HL-60/S4 (cell line): ENCODE measurements at regions not wholly inside any gene's neighbourhood (a gene's known extent, or its start where the extent isn't known, plus 50 kb on each side); places are given as distances from the start of the nearest gene placed in this dataset.
"Not testable (repeated sequence)": the region's sequence is repeated elsewhere in the genome, so short reads cannot be mapped to it uniquely, and the experiment has no call there.

Experiments used
- in situ Hi-C: fragments of 300-500 bp; cut with MboI; formaldehyde crosslinking; loops from 2 replicates; pipeline ENCODE4 v1.14.3; 2022; ENCODE audit warnings: low sequenced_read_pairs

DNA sequence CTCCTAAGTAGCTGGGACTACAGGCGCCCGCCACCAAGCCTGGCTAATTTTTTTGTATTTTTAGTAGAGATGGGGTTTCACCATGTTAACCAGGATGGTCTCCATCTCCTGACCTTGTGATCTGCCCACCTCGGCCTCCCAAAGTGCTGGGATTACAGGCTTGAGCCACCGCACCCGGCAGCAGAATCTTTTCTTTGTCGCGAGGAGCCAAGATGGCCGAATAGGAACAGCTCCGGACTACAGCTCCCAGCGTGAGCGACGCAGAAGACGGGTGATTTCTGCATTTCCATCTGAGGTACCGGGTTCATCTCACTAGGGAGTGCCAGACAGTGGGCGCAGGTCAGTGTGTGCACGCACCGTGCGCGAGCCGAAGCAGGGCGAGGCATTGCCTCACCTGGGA lies 112.3 kb upstream of the ITGA6 start:
- in situ Hi-C loops: not testable (repeated sequence)

DNA sequence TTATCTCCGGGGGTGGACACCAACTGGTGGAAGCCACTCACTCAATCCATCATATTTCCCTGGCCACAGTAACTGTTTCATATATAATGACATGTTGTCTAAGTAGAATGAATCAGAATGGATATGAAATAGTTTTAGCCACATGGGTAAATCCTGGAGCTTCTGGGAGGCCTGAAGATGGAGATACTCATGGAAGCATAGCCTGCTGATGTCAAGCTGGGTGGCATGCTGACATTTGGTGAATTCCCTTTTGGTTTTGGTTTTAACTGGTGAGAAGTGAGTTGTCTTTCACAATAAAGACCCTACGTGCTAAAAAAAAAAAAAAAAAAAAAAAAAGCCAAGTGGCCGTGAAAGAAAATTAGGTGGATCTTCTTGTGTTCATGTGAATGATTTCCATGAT lies 105.3 kb upstream of the ITGA6 start:
- in situ Hi-C loops: no loop called here

DNA sequence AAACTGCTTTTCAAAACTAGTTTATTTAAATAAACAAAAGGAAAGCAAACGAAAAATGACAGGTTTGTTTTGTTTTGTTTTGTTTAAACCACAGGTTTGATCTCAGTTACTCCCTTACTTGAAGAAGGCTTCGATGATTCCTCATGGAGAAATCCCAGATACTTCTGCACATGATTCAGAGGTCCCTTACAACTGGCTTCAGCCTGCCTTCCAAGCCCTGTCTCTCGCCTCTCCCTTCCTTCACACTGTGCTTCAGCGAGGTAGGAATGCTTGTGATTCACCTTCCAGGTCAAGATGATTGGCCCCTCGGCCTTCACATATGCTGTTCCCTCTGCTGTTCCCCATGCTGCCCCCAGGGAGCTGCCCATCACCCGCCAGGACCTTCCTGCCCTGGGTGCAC lies 104.1 kb upstream of the ITGA6 start:
- in situ Hi-C loops: no loop called here

DNA sequence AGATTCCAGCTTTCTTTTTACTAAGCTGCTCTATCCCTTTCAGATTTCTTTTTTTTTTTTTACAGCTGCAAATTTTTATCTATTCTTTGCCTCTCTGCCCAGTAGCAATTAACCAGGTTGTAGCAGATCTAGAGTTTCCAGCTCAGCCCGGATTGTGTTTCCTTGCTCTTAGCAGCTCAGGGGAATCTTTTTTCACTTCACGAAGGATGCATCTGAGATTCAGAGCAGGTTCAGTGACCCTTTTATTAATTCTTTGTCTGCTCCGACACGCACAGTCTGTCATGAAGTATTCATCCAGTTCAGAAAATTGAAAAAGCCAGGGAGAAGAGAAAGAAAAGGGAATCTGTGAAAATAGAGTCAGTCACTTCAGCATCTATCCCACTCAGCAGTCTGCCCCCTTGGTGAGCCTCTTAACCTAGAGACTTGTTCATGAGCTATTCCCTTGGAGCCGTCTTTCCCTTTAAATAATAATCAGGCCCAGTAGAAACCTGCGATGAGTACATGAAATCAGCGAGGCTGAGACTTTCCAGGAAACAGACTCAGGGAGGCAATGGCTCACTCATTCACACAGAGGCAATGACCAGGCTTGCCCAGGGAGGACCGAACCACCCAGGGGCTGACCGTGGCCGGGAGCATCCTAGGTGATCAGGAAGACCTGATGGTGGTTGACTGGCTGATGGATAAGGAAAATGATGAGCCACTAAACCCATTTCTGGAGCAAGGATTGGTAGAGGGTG lies 103.4 kb upstream of the ITGA6 start:
- in situ Hi-C loops: no loop called here

DNA sequence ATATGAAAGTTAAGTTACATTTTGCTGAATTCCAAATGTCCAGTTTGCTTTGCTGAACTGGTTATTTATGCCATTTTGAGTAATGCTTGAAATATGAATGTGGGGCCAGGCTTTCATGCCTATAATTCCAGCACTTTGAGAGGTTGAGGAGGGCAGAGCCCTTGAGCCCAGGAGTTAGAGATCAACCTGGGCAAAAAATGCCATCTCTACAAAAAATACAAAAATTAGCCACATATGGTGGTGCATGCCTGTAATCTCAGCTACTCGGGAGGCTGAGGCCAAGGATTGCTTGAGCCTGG lies 101.2 kb upstream of the ITGA6 start:
- in situ Hi-C loops: no loop called here

DNA sequence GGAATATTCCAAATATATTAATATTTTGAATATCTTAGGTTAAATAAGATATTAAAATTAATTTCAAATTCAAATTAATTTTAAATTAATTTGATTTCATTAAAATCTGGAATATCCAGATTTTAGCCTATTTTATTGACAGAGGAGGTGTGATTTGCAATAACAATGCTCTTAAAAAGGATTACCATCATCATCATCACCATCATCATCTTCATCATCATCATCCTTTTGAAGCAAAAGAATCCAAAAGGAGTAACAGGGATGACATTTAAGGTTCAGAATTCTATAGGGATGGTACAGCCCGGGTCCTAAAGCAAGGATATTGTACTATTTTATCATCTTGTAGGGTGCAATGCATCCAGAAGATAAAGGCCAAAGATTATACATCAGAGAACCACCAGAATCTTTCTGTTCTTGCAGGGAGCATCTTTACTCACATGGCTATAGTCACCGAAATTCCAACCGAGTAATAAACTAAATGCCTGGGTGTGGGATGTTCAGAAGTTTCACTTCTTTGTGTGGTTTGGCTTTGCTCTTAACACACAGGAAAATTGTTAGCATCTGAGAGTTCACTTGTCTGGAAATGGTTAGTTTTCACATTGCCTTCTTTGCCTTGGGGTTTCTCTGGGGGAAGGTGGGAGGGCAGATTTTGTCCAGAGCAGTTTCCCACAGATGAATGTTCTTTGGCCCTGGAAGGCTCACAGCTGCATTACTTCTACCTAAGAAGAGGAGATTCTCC lies 99.1 kb upstream of the ITGA6 start:
- in situ Hi-C loops: no loop called here

DNA sequence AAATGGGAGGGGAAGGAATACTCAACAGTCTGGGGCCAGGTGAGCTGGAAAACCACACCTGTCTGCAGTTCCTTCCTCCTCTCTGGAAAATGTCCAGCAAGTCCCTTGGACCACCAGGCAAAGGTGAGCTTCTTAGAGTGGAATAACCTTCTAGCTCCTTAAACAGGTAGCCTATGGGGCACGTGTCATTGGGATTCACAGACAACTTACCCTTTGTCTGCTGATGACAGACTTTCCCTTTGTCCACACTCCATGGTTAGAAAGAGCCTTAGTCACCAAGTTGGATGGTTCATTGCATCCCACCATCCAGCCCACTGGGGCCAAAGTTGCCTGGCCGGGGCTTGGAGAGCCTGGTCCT lies 98.0 kb upstream of the ITGA6 start:
- in situ Hi-C loops: no loop called here

DNA sequence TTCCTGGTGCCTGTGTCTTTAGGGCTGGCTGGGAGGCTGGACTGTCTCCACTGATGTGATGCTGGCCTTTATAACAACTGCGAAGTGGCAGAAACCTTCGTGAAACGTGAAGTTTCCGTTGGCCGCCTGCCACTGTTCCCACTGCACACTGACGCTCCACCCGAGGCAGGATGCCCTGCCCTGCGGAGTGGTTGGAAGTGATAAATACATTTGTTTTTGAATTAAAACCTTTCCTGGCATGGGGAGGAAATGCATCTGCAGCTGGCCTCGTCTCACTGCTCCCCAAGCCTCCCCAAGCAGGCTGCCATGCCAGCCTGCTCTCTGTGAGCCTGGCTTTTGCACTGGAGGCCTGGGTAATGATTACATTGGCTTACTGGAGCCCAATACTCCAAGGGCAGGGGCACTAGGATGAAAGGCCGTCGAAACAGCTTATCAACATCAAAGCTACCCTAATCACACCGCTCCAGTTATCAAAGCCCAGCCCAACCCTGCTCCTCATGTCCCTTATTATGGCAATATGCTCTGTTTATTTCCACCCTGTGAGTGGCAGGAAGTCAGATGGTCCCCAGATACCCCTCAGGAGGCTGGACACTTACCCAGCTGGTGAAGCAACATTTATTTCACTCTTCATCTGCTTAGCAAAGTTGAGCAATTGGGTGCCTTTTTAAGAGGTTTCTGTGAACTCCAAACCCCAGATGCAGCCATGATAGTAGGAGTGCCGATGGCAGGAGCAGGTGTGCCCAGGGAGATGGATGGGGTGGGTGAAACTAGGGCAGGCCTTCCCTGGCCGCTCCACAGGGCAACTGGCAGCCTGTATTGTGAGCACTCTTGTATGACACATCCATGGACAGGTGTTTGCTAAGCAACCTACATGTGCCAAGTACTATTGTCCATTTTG lies 97.4 kb upstream of the ITGA6 start:
- in situ Hi-C loops: no loop called here

DNA sequence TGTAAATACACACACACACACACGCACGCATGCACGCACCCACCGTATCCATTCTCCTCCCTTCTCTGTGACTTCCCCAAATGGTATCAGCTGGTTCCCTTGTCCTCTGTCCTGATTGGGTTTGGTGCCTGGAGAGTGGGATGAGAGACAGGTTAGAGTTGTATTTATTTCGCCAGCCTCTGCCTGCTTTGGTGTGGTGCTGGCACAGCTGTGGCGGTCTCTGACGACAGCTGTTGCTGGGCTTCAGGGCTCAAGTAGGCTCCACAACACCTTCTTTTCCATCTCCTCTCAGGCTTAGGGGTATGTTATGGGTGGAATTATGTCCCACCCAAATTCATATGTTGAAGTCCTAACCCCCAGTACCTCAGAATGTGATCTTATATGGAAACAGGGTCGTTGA lies 94.9 kb upstream of the ITGA6 start:
- in situ Hi-C loops: no loop called here

DNA sequence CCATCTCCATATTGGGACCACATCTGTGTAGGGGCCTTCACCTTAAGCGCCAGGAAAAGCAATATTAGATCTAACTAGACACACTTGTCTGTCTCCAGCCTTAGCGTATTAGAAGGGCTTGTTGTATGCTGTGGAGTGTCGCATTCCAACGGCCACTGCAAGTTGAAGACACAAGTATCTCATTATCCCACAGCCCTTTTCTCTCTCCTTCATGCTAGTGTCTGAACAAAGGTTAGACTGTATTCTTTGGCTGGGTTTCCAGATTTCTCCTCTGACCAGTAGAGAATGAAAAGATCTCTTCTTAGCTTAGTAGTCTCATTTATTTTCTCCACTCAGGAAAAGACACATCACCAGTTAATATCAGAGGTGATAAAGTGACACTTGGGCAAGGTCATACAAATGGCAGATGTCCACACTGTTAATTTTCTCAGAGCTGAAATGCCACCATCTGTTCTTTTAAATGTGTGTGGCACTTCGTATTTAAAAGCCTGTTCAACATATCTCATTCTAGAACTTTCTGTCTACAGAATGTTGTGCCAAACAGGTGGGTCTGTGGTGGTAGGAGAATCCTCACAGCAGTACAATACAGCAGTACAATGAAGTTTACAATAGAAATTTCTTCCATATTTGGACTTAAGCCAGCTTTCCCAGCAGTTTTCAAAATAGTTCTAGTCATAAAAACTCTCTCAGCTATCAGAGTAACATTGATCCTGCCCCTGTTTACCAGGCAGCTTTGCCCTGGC lies 94.0 kb upstream of the ITGA6 start:
- in situ Hi-C loops: no loop called here

DNA sequence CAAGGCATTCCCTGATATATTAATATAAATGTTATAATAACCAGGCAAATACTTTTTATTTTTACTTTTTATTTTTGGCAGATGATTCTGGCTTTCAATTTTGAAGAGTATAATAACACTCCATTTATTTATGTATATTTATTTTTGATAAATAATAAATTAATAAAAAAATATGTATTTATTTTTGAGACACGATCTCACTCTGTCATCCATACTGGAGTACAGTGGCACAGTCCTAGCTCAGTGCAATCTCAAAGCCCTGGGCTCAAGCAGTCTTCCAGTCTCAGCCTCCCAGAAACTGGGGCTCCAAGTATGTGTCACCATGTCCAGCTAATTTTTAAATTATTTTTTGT lies 93.4 kb upstream of the ITGA6 start:
- in situ Hi-C loops: no loop called here

DNA sequence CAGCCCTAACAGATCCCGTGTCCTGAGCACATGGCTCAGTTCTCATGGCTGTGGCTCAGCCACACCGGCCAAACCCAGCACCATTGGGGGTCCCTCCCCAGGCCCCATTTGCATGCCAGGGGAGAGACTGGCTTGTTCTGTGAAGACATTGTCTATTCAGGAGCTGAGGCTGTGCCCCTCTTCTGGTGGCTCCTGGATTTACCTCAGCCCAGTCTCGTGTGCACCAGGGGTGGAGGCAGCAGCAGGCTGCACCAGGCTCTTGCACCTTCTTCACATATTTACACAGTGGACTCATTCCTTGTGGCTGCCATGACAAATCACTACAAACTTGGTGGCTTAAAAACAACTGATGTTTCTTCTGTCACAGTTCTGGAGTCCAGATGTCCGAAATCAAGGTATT lies 92.4 kb upstream of the ITGA6 start:
- in situ Hi-C loops: no loop called here

DNA sequence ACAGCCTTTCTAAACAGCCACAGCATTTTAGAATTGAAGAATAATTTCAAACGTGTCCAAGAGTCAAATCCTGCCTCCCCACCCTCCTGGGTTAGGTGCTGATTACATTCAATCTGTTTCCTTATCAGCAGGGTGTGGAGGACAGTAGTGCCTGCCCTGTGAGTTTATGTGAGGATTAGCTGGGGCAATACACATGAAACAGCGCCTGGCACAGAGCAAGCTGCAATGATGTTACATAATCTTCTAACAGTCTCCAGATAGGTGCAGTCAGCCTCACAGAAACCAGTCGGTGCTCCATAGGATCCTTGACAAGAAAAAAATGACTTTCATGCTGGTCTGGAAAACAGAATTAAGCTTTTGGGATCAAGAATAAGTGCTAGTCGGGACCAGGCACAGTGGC lies 91.7 kb upstream of the ITGA6 start:
- in situ Hi-C loops: no loop called here

DNA sequence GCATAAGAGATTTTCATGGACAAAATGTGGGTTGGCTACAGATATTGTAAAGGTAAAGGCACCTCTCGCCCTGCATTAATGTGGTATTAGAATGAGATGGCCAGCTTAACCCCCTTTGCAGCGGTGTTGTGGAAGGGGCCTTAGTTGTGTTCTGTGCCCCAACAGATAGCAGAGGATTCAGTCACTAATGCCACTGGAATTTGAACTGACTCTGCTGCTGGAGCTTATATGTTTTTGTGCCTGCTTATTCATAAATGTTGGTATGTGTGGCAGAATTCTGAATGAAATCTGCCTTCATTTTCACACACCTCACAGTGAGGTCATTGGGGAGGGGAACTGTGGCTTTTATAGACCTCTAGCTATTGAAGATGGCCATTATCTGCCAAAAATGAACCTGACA lies 90.7 kb upstream of the ITGA6 start:
- in situ Hi-C loops: no loop called here

DNA sequence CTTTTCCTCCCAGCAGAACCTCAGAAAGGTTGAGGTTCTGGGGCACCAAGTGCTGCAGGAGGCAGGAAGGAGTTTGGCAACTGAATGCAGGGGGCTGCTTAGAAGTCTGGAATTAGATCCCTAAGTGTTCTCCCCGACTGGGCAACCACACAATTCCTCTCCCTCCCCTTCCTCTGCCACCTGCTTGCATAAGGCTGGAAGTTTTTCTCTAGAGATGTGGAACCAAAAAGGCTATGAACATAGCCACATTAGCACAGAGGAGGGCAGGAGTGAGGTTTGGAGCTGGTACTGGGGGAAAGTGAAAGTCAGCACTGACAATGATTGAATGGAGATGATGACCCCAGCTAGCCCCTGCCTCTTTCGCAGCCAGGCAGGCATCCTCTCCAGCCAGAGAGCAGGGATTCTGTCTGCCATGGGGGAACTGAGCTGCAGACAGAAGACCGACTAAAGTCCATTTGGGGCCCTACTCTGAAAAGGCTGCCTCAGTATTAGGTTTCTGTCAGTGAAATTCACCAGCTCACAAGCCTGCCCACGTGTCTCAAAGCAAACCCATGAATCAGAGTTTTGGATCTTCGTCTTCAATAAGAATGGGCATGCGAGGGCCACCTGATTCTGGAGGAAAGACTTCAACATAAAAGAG lies 87.9 kb upstream of the ITGA6 start:
- in situ Hi-C loops: no loop called here

DNA sequence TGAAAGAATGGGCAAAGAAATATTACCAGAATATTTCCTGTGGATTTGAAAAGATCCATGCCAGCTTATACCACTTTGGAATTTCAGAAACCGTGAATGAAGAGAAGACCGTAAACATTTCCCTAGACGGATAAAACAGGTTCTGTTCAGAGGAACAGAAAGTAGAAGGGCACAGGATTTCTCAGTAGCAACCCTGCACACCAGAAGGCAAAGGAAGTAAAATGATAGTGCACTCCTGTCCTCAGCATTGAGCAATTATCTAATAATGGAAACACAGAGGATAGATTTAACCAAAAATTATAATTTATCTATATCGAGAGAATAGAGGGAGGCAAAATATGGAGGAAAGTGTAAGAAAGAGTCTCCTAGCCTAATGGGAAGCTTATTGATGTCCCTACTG lies 87.0 kb upstream of the ITGA6 start:
- in situ Hi-C loops: no loop called here

DNA sequence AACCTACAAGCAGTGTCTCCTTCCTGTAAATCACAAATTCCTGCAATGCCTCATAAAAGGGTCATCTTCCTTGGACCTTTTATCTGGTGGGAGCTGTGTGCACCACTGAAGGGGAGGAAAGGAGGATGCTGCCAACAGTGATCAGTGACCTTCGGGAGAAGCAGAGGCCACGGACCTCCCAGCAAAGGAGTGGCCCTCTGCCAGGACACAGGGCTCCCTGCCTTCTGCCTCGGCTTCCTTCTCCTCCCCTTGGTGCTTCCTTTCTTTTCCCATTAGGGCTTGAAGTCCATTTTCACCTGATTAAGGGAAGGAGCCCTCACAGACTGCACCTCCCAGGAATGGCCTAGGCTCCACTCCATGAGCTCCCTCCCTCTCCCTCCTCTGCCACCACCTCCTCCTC lies 85.3 kb upstream of the ITGA6 start:
- in situ Hi-C loops: no loop called here

DNA sequence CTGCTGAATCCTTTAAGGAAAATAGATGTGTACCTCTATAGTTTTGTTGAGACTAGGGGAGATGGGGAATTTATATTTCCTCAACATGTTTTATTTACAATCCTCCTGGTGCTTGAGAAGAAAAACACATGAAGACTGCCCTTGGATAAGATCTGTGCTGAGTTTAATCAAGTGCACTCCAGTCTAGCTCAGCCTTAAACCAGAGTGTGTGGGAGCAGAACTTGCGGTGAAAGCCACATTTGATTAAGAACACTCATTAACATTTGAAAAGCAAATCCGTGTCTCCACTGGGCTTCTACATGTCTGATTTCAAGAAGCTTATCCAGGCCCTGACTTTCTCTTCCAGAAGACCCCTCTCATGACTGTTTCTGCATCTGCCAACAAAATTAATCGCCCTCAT lies 84.8 kb upstream of the ITGA6 start:
- in situ Hi-C loops: no loop called here

DNA sequence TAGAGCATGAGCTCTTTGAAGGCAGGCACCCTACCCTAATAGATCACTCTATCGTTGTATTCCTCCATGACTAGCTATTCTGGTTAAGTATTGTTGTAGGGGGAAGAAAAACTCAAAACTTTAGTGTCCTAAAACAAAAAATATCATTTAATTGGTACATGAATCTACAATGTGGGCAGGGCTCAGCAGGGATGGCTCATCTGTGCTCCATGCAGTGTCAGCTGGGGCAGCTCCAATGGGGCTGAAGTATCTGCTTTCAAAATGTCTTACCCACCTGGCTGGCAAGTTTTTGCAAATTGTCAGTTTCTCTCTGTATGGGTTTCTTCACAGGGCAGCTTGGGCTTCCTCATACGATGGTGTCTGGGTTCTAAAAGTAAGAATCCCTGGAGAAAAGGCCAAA lies 83.2 kb upstream of the ITGA6 start:
- in situ Hi-C loops: no loop called here

DNA sequence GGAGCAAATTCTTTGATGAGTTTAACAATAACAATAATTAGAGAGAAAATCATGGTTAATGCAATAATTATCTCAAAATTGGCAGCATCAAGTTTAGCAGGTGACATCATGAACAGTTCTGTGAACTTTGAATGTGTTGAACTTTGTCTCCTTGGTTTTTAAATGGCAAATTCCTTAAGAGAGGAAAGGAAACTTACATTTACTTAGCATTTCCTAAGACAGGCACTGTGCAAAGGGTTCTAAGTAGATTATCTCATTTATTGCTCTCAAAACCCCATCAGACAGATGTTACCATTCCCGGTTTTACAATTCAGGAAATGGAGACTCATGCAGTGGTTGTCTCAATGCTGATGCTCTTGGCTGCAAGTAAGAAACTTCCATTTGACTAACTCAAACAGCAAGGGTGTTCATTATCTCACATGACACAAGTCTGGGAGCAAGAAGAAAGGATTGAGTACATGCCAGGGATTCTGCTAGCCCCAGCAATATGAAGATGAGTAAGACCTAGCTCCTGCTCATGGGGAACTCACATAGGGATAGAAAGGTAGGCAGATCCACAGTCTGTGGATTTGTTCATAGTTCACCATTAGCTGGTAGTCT lies 81.3 kb upstream of the ITGA6 start:
- in situ Hi-C loops: no loop called here
